Transverse colon (tissue), 4 donors: ENCODE measurements at regions not wholly inside any gene's neighbourhood (a gene's known extent, or its start where the extent isn't known, plus 50 kb on each side); places are given as distances from the start of the nearest gene placed in this dataset.
"Not testable (repeated sequence)": the region's sequence is repeated elsewhere in the genome, so short reads cannot be mapped to it uniquely, and the experiment has no call there.

Experiments used
- DNase-seq: peaks from one replicate; pipeline ENCODE4 v3.0.0-alpha.2; 2019
- H3K27ac ChIP-seq, 4 donors: fragments of 200-600 bp; sonication (generic); 2 replicates each; pipeline ENCODE4 v1.5.1; 2016 to 2018; ENCODE audit warnings: inconsistent platforms in 4 of 4
- H3K27me3 ChIP-seq: fragments of 200-600 bp; sonication (generic); 2 replicates; pipeline ENCODE4 v1.5.1; 2017; ENCODE audit warnings: inconsistent platforms
- H3K36me3 ChIP-seq, 4 donors: fragments of 200-600 bp; sonication (generic); 2 replicates each; pipeline ENCODE4 v1.5.1; 2017 to 2019; ENCODE audit warnings: inconsistent platforms in 4 of 4
- H3K4me1 ChIP-seq, 4 donors: fragments of 200-600 bp; sonication (generic); 2 replicates each; pipeline ENCODE4 v1.5.1; 2017 to 2020; ENCODE audit warnings: inconsistent platforms in 4 of 4
- H3K4me3 ChIP-seq, 4 donors: fragments of 200-600 bp; sonication (generic); 1 replicate in 1 of 4; 2 replicates in 3 of 4; pipeline versions ENCODE4 v1.5.1 to v1.6.1; 2017 to 2019; ENCODE audit warnings: inconsistent platforms in 4 of 4
- H3K9me3 ChIP-seq, 2 donors: fragments of 200-600 bp; sonication (generic); 2 replicates each; pipeline ENCODE4 v1.5.1; 2017 to 2019; ENCODE audit warnings: inconsistent platforms in 2 of 2
- CTCF ChIP-seq, 5 experiments: fragments of 200-600 bp in 3 of 5; fragments of 450-650 bp in 2 of 5; sonication (generic) in 3 of 5; IDR thresholded peaks; 1 replicate in 2 of 5; 2 replicates in 3 of 5; pipeline ENCODE4 v1.5.1; 2016 to 2017; ENCODE audit warnings: antibody characterized with exemption in 5 of 5, inconsistent platforms in 3 of 5, mild to moderate bottlenecking in 2 of 5, moderate library complexity in 1 of 5
- EP300 ChIP-seq: sonication (generic); formaldehyde crosslinking; IDR thresholded peaks from one replicate; pipeline ENCODE4 v1.6.1; 2017; ENCODE audit warnings: antibody characterized with exemption, low read depth
- POLR2A ChIP-seq: fragments of 450-650 bp; IDR thresholded peaks from one replicate; pipeline ENCODE4 v1.6.1; 2016; ENCODE audit warnings: antibody characterized with exemption, mild to moderate bottlenecking, moderate library complexity
- POLR2AphosphoS5 ChIP-seq, 3 donors: sonication (generic); formaldehyde crosslinking; IDR thresholded peaks; one replicate each; pipeline ENCODE4 v1.6.1; 2016; ENCODE audit warnings: antibody characterized with exemption in 3 of 3
- WGBS, 2 donors: methylation state at CpG; one replicate each; pipeline ENCODE4 v1.1.5; 2018; ENCODE audit warnings: low coverage in 1 of 2; 5-methylcytosine and 5-hydroxymethylcytosine counted together
- in situ Hi-C, 4 donors: fragments of 200-750 bp; cut with MboI; loops; one replicate each; pipeline versions ENCODE4 v1.15.0 to v1.15.1; 2017; ENCODE audit warnings: low sequenced_read_pairs in 3 of 4, low pct_ligation_motif_present in 1 of 4, low pct_unique_long_range_greater_than_20kb in 1 of 4
- intact Hi-C: fragments of 100-400 bp; cut with DNase I; formaldehyde crosslinking; loops from one replicate; pipeline ENCODE4 v1.15.1; 2023; ENCODE audit warnings: low total_unique reads

GRCh38 chr14:66322564-66322963, 163.6 kb upstream of the CCDC196 start:
- intact Hi-C loops = no loop called here
- Histone ChIP-seq H3K4me1 (no peaks in the 10 kb centered on the region), H3K27ac (no peak overlapping the region), H3K9me3 (peaks cover 1 to 5% of the 10 kb centered on the region in 2 donors), H3K4me3 (no peak overlapping the region), H3K27me3 (no peaks in the 10 kb centered on the region), H3K36me3 (no peaks in the 10 kb centered on the region)
- in situ Hi-C loops = no loop called here
- 96% methylated on average over 1 of the region's 1 CpG; no CpG with 5 or more reads in 1 of the 2 donors for WGBS, 2 donors
- DNase-seq = no peak
- TF ChIP-seq EP300 = no peak
- no peak for TF ChIP-seq POLR2A
- no peak for TF ChIP-seq POLR2AphosphoS5 (IDR thresholded peaks at IDR 0.05)
- no peak for TF ChIP-seq CTCF (IDR thresholded peaks at IDR 0.05)

- no peaks in the 10 kb centered on the region for H3K27me3 ChIP-seq
- DNase-seq = no peak
- WGBS, 2 donors = 82 to 83% methylated on average over 4 of the region's 4 CpGs
- intact Hi-C loops (no loop called here), in situ Hi-C loops (no loop called here)
- TF ChIP-seq EP300 (no peak), POLR2A (no peak), CTCF (IDR thresholded peaks at IDR 0.05) (no peak), POLR2AphosphoS5 (IDR thresholded peaks at IDR 0.05) (no peak)
- no peak overlapping the region for H3K27ac ChIP-seq
- H3K36me3 ChIP-seq = no peaks in the 10 kb centered on the region
- no peaks in the 10 kb centered on the region for H3K4me1 ChIP-seq
- no peak overlapping the region for H3K4me3 ChIP-seq
- H3K9me3 ChIP-seq = no peaks in the 10 kb centered on the region
Measured at GRCh38 chr14:66330228-66330627, 155.9 kb upstream of the CCDC196 start.

DNA sequence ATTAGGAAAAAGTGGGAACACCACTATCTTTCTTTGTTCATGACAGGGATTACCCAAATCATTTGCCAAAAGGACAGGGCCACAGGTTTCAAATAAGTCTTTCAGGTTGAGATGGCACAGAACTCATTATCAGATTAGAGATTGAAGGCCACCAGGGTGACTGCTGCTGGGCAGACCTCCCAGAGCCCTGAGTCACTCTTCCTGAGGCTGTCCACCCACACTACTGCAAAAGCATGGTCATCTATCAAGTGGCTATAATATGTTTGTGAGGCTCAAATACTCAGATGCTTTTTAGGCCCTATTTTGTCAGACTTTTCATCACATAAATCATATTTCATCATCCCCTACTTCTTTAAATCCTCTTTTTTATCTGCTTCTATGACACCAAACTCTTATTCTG, 155.3 kb upstream of the CCDC196 start:
- Histone ChIP-seq H3K36me3 (no peaks in the 10 kb centered on the region), H3K4me3 (no peak overlapping the region), H3K27me3 (no peaks in the 10 kb centered on the region), H3K27ac (no peak overlapping the region), H3K9me3 (no peaks in the 10 kb centered on the region), H3K4me1 (no peaks in the 10 kb centered on the region)
- DNase-seq = no peak
- intact Hi-C loops = no loop called here
- in situ Hi-C loops = no loop called here
- TF ChIP-seq POLR2A = no peak
- TF ChIP-seq POLR2AphosphoS5 (IDR thresholded peaks at IDR 0.05) = no peak
- TF ChIP-seq EP300 = no peak
- TF ChIP-seq CTCF (IDR thresholded peaks at IDR 0.05) = no peak

- in situ Hi-C loops, DNase-seq, intact Hi-C loops: not testable (repeated sequence)
Measured at GRCh38 chr14:66333293-66333692, 152.9 kb upstream of the CCDC196 start.

GRCh38 chr14:66341239-66341638, 144.9 kb upstream of the CCDC196 start:
- Histone ChIP-seq H3K9me3 (no peaks in the 10 kb centered on the region), H3K36me3 (no peaks in the 10 kb centered on the region), H3K27me3 (no peaks in the 10 kb centered on the region), H3K4me3 (no peak overlapping the region), H3K27ac (no peak overlapping the region), H3K4me1 (no peaks in the 10 kb centered on the region)
- DNase-seq = no peak
- TF ChIP-seq CTCF (IDR thresholded peaks at IDR 0.05) (no peak), EP300 (no peak), POLR2AphosphoS5 (IDR thresholded peaks at IDR 0.05) (no peak), POLR2A (no peak)
- intact Hi-C loops = no loop called here
- in situ Hi-C loops = no loop called here

More at GRCh38 chr14:66333293-66333692, 152.9 kb upstream of the CCDC196 start:
- not testable (repeated sequence) for H3K4me3 ChIP-seq, H3K4me1 ChIP-seq, H3K9me3 ChIP-seq, H3K27ac ChIP-seq, H3K36me3 ChIP-seq, H3K27me3 ChIP-seq
- WGBS, 2 donors = 93% methylated on average over 3 of the region's 3 CpGs; no CpG with 5 or more reads in 1 of the 2 donors
